Mucosa of stomach (tissue), 1 donor: ENCODE measurements at regions not wholly inside any gene's neighbourhood (a gene's known extent, or its start where the extent isn't known, plus 50 kb on each side); places are given as distances from the start of the nearest gene placed in this dataset.

ENCODE experiments used
- H3K27me3 ChIP-seq: one replicate; pipeline ENCODE4 v1.7.0; 2013; ENCODE audit warnings: mild to moderate bottlenecking, low read length; ENCODE audit not compliant: control insufficient read depth, insufficient read depth
- H3K36me3 ChIP-seq: one replicate; pipeline ENCODE4 v1.7.0; 2013; ENCODE audit warnings: low read length; ENCODE audit not compliant: control insufficient read depth, insufficient read depth
- H3K4me1 ChIP-seq: one replicate; pipeline ENCODE4 v1.7.0; 2013; ENCODE audit warnings: mild to moderate bottlenecking, low read length; ENCODE audit not compliant: control insufficient read depth, insufficient read depth
- H3K4me3 ChIP-seq: one replicate; pipeline ENCODE4 v1.7.0; 2013; ENCODE audit warnings: low read length
- H3K9ac ChIP-seq: one replicate; pipeline ENCODE4 v1.7.0; 2013; ENCODE audit warnings: mild to moderate bottlenecking, low read length, moderate library complexity
- H3K9me3 ChIP-seq: one replicate; pipeline ENCODE4 v1.7.0; 2013; ENCODE audit warnings: mild to moderate bottlenecking, low read length, moderate library complexity; ENCODE audit not compliant: control insufficient read depth
- donor health status: Pancreatic carcinoma.

DNA sequence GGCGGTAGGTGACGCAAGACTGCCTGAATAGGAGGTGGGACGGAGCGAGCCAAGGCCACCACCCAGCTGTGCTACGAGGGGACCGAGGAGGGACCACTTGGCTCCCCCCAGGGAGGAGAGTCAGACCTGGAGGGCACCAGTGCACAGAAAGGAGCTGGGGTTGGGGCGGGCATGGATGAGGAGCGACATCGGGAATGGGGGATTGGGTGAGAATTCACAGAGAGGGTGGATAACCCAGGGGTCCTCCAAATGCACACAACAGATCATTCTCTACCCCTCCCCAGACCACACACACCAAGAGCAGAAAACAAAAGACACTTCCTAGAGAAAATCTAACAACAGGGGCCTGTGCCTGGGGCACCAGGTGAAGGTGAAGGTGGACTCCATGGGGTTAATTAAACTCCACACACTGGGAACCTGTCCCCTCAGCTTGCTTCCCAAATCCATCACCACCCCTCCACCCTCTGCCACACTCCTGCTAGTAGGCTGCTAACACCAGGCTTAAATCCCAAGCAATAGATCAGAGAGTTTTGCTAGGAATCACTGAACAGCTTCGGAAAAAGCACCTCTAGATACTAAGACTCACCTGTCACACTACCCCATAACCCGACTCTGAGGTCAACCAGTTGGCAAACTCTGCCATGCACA is 274.6 kb downstream of the EIPR1 start:
- Histone ChIP-seq H3K9me3 (no peaks in the 10 kb centered on the region), H3K4me3 (no peak overlapping the region), H3K36me3 (no peaks in the 10 kb centered on the region), H3K4me1 (no peaks in the 10 kb centered on the region), H3K27me3 (no peaks in the 10 kb centered on the region), H3K9ac (no peak overlapping the region)

- no peaks in the 10 kb centered on the region for H3K27me3 ChIP-seq
- no peak overlapping the region for H3K9ac ChIP-seq
- no peaks in the 10 kb centered on the region for H3K4me1 ChIP-seq
- no peak overlapping the region for H3K4me3 ChIP-seq
- H3K36me3 ChIP-seq: no peaks in the 10 kb centered on the region
- H3K9me3 ChIP-seq: no peaks in the 10 kb centered on the region
These were observed 275.3 kb downstream of the EIPR1 start for GRCh38 chr2:3102081-3102921.

- H3K9ac ChIP-seq: no peak overlapping the region
- H3K4me3 ChIP-seq: no peak overlapping the region
- no peaks in the 10 kb centered on the region for H3K27me3 ChIP-seq
- H3K9me3 ChIP-seq: no peaks in the 10 kb centered on the region
- H3K4me1 ChIP-seq: no peaks in the 10 kb centered on the region
- H3K36me3 ChIP-seq: no peaks in the 10 kb centered on the region
These were observed 276.3 kb downstream of the EIPR1 start for GRCh38 chr2:3101016-3101942.

DNA sequence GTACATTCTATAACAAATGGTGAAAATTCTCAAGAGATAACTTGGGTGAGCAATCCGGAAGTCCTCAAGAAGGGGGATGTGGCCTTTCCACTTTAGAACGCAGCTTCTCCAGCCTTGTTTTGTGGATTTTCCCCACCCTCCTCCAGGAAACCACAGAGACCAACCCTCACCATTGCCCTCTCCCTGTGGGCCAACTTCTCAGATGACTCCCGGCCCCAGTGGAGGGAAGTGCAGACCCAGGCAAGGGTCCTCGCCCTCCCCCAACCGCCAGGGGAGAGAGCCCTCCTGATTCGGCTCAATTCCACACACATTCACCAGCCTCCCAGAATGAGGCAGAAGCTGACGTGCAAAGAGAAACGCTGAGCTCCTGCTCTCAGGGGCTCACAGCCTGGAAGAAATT is 277.2 kb downstream of the EIPR1 start:
- Histone ChIP-seq H3K36me3 (no peaks in the 10 kb centered on the region), H3K27me3 (no peaks in the 10 kb centered on the region), H3K9me3 (no peaks in the 10 kb centered on the region), H3K4me3 (no peak overlapping the region), H3K4me1 (no peaks in the 10 kb centered on the region), H3K9ac (no peak overlapping the region)

DNA sequence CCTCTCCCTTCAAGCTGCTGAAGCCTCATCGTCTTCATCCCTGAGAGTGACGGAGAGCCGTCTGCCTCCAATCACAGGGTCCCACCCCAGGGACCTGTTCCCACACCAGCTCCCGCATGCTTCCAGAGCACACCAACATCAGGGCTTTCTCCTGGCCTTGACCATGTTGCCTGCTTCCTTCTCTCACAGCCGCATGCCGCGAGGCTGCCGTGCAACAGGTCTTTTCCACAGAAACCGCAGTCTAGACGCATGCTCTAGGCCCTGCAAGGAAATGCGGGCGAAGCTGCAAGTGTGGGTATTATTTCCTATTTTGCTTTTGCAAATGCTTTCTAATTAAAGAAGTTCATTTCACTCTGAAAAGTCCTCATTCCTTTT is 277.8 kb downstream of the EIPR1 start:
- no peak overlapping the region for H3K4me3 ChIP-seq
- H3K27me3 ChIP-seq: no peaks in the 10 kb centered on the region
- no peaks in the 10 kb centered on the region for H3K4me1 ChIP-seq
- H3K9me3 ChIP-seq: no peaks in the 10 kb centered on the region
- H3K36me3 ChIP-seq: no peaks in the 10 kb centered on the region
- H3K9ac ChIP-seq: no peak overlapping the region

DNA sequence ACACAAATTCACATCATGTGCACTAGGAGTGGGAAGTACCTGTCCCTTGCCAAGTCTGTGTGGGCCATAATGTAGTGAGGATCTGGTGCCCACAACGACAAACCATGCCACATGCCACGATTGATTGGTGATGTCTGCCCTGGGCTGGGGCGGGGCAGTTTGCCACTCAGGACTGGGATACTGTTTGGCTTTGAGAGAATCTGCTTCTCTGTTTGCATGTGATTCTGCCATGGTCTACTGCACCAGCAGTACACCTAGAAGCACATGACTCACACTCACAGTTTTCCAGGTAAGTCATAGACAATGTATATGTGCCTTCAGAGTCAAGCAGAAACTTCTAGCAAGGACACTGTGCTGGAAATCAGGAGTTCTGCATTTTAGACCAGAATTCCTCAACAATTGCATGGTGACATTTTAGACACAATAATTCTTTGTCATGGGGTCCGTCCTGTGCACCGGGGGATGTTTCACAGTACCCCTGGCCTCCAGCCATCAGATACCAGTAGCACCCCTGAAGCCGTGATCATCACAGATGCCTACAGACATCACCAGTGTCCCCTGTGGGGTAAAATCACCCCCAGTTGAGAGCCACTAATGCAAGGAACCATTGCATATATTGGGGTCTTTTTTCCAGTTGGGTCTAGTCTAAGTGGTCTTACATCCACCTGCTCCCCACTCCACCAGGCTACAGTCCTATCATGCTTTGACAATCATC is 278.3 kb downstream of the EIPR1 start:
- H3K27me3 ChIP-seq: no peaks in the 10 kb centered on the region
- H3K9me3 ChIP-seq: no peaks in the 10 kb centered on the region
- H3K4me1 ChIP-seq: no peaks in the 10 kb centered on the region
- H3K4me3 ChIP-seq: no peak overlapping the region
- no peak overlapping the region for H3K9ac ChIP-seq
- H3K36me3 ChIP-seq: no peaks in the 10 kb centered on the region

- Histone ChIP-seq H3K4me1 (no peaks in the 10 kb centered on the region), H3K36me3 (no peaks in the 10 kb centered on the region), H3K27me3 (no peaks in the 10 kb centered on the region), H3K9me3 (no peaks in the 10 kb centered on the region), H3K9ac (no peak overlapping the region), H3K4me3 (no peak overlapping the region)
These were observed 279.4 kb downstream of the EIPR1 start for GRCh38 chr2:3098231-3098630.

- Histone ChIP-seq H3K9ac (no peak overlapping the region), H3K27me3 (no peaks in the 10 kb centered on the region), H3K4me1 (no peaks in the 10 kb centered on the region), H3K4me3 (no peak overlapping the region), H3K36me3 (no peaks in the 10 kb centered on the region), H3K9me3 (no peaks in the 10 kb centered on the region)
These were observed 279.8 kb downstream of the EIPR1 start for GRCh38 chr2:3097804-3098203.

GRCh38 chr2:3094999-3095958 is 282.3 kb downstream of the EIPR1 start:
- no peak overlapping the region for H3K9ac ChIP-seq
- no peaks in the 10 kb centered on the region for H3K9me3 ChIP-seq
- H3K4me1 ChIP-seq: no peaks in the 10 kb centered on the region
- no peaks in the 10 kb centered on the region for H3K27me3 ChIP-seq
- H3K36me3 ChIP-seq: no peaks in the 10 kb centered on the region
- H3K4me3 ChIP-seq: no peak overlapping the region

GRCh38 chr2:3094318-3094717 is 283.3 kb downstream of the EIPR1 start:
- Histone ChIP-seq H3K9me3 (no peaks in the 10 kb centered on the region), H3K9ac (no peak overlapping the region), H3K27me3 (no peaks in the 10 kb centered on the region), H3K36me3 (no peaks in the 10 kb centered on the region), H3K4me1 (no peaks in the 10 kb centered on the region), H3K4me3 (no peak overlapping the region)

DNA sequence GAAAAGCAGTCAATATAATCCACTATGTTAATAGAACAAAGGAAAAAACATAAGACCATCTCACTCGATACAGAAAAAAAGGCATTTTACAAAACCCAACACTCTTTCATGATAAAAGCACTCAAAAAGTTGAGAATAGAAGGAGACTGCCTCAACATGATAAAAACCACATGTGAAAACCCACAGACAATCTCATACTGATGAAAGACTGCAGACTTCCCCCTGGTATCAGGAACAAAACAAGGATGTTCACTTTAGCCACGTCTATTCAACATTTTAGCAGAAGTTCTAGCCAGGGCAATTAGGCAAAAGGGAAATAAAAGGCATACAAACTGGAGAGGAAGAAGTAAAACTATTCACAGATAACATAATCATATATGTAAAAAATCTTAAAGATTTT is 285.9 kb downstream of the EIPR1 start:
- no peak overlapping the region for H3K4me3 ChIP-seq
- H3K4me1 ChIP-seq: no peaks in the 10 kb centered on the region
- no peaks in the 10 kb centered on the region for H3K27me3 ChIP-seq
- H3K9me3 ChIP-seq: no peaks in the 10 kb centered on the region
- no peaks in the 10 kb centered on the region for H3K36me3 ChIP-seq
- H3K9ac ChIP-seq: no peak overlapping the region
